ENCODE measurements at regions not wholly inside any gene's neighbourhood (a gene's known extent, or its start where the extent isn't known, plus 50 kb on each side); places are given as distances from the start of the nearest gene placed in this dataset.

DNA sequence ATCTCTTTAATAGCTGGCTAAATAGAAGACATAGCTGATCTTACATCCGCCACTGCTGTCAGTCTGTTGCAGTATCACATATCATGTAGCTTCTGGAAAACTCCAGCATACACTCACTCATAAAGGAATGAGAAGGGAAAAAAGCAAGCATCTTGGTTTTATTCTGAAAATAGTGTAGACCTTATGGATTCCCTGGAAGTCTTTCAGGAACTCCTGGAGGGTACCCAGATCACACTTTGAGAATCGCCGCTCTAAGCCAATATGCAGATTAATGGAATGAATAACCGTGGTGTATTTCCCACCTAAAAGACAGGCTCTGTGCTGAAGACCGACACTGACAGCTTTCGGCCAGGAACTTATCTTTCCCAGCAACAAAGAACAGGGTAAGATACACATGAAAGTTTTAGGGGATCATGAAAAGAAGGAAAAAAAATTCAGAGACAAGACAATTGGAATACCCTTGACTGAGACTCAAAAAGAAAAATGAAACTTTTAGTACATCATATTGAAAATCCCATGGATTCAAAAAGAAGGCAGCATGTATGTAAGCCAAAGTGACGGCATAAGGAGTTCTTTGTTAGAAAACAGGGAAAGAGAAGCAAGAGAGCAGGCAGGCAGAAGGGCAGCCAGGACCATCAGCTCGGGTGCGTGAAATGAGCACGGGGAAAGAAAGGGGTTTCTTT lies 56.4 kb upstream of the SEC11C start:
- TF ChIP-seq, protein P1, sequence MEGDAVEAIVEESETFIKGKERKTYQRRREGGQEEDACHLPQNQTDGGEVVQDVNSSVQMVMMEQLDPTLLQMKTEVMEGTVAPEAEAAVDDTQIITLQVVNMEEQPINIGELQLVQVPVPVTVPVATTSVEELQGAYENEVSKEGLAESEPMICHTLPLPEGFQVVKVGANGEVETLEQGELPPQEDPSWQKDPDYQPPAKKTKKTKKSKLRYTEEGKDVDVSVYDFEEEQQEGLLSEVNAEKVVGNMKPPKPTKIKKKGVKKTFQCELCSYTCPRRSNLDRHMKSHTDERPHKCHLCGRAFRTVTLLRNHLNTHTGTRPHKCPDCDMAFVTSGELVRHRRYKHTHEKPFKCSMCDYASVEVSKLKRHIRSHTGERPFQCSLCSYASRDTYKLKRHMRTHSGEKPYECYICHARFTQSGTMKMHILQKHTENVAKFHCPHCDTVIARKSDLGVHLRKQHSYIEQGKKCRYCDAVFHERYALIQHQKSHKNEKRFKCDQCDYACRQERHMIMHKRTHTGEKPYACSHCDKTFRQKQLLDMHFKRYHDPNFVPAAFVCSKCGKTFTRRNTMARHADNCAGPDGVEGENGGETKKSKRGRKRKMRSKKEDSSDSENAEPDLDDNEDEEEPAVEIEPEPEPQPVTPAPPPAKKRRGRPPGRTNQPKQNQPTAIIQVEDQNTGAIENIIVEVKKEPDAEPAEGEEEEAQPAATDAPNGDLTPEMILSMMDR (conservative IDR thresholded peaks at IDR 0.05 in 1 of 2, IDR thresholded peaks at IDR 0.05 in 1 of 2; ENCODE audit: extremely low read depth in 1 of 2, insufficient read depth in 1 of 2, low read depth in 1 of 2, low read length in 2 of 2) = no peak
- TF ChIP-seq EZH2 (IDR thresholded peaks at IDR 0.05; ENCODE audit: borderline replicate concordance, low read length) = no peak
